Upper lobe of right lung (tissue), 1 donor: ENCODE measurements at regions not wholly inside any gene's neighbourhood (a gene's known extent, or its start where the extent isn't known, plus 50 kb on each side); places are given as distances from the start of the nearest gene placed in this dataset.

ENCODE experiments used
- ATAC-seq: fragments of 200-7000 bp; cut with Tn5 transposase; one replicate; pipeline ENCODE4 v1.9.1; 2020; ENCODE audit warnings: mild to moderate bottlenecking, moderate library complexity
- DNase-seq: peaks from one replicate; pipeline ENCODE4 v3.0.0-alpha.2; 2020
- H3K27ac ChIP-seq: fragments of 200-600 bp; one replicate; pipeline ENCODE4 v1.8.0; 2022
- H3K27me3 ChIP-seq: fragments of 200-600 bp; one replicate; pipeline ENCODE4 v1.8.0; 2022; ENCODE audit warnings: mild to moderate bottlenecking
- H3K36me3 ChIP-seq: fragments of 200-600 bp; one replicate; pipeline ENCODE4 v1.8.0; 2022
- H3K4me1 ChIP-seq: fragments of 200-600 bp; one replicate; pipeline ENCODE4 v1.8.0; 2022
- H3K4me3 ChIP-seq: fragments of 200-600 bp; one replicate; pipeline ENCODE4 v1.8.0; 2022; ENCODE audit warnings: mild to moderate bottlenecking
- H3K9me3 ChIP-seq: fragments of 200-600 bp; one replicate; pipeline ENCODE4 v1.8.0; 2022
- intact Hi-C: fragments of 100-400 bp; cut with DNase I; formaldehyde crosslinking; loops from one replicate; pipeline ENCODE4 v1.11.0; 2022
- TF ChIP-seq, protein P1 (sequence below): fragments of 200-600 bp; IDR thresholded peaks from one replicate; pipeline ENCODE4 v1.8.0; 2022; ENCODE audit warnings: antibody characterized with exemption
- donor health status: DM: no; HTN: yes; CAD: no; lungs with severe emphysema.

DNA sequence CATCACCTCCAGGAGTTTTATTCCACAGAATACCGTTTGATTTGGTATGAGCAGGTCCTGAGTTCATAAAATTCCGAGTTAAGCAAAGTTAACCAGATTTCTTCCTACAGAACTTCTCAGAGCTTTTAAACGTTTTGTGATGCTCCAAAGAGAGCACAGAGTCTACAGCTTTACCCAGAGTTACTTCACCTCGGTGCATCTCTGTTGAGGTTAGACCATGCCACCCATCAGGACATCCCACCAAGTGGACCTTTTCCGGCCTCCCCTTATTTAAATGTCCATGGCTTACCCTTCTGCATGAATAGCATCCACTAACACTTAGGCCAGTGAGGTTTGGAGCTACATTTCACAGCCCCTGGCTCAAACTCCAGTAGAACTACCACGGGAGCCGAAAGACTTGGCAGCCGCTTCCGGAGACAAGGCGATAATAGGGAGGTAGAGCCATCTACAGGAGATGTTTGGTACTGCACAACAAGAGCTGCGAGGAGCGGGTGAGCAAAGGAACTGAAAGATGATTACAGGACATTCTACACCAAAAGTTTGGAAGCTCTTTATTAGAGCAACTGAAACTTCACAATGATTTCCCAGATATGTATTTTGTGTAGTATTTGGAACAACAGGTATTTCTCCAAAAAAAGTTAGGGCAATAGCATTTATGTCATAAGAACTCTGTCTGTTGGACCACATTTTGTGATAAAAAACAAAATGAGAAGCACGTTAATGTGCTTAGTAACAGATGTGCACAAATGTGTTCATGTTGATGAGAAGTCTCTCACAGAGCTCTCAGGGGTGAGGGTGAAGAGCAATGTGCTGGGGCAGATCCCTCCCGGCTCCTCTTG, 174.7 kb downstream of the HERPUD2 start:
- ATAC-seq, result peak; percentile 97

GRCh38 chr7:35518767-35519166, 176.2 kb downstream of the HERPUD2 start:
- Histone ChIP-seq H3K27ac (no peak overlapping the region), H3K9me3 (no peaks in the 10 kb centered on the region), H3K27me3 (peaks cover 6% of the 10 kb centered on the region), H3K36me3 (no peaks in the 10 kb centered on the region), H3K4me3 (no peak overlapping the region), H3K4me1 (no peaks in the 10 kb centered on the region)
- TF ChIP-seq, protein P1, sequence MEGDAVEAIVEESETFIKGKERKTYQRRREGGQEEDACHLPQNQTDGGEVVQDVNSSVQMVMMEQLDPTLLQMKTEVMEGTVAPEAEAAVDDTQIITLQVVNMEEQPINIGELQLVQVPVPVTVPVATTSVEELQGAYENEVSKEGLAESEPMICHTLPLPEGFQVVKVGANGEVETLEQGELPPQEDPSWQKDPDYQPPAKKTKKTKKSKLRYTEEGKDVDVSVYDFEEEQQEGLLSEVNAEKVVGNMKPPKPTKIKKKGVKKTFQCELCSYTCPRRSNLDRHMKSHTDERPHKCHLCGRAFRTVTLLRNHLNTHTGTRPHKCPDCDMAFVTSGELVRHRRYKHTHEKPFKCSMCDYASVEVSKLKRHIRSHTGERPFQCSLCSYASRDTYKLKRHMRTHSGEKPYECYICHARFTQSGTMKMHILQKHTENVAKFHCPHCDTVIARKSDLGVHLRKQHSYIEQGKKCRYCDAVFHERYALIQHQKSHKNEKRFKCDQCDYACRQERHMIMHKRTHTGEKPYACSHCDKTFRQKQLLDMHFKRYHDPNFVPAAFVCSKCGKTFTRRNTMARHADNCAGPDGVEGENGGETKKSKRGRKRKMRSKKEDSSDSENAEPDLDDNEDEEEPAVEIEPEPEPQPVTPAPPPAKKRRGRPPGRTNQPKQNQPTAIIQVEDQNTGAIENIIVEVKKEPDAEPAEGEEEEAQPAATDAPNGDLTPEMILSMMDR, result no peak
- no peak for DNase-seq
- intact Hi-C loops, result no loop called here
- ATAC-seq, result no peak

More for the DNA sequence above, 174.7 kb downstream of the HERPUD2 start:
- Histone ChIP-seq H3K4me3 (no peak overlapping the region), H3K27me3 (peaks cover 6% of the 10 kb centered on the region), H3K4me1 (no peaks in the 10 kb centered on the region), H3K36me3 (no peaks in the 10 kb centered on the region), H3K9me3 (no peaks in the 10 kb centered on the region), H3K27ac (no peak overlapping the region)
- TF ChIP-seq, protein P1, result peak; percentile 81
- peak; percentile 73 for DNase-seq
- intact Hi-C loops, result no loop called here

- intact Hi-C loops, result no loop called here
- H3K4me3 ChIP-seq, result no peak overlapping the region
- ATAC-seq, result no peak
- H3K36me3 ChIP-seq, result no peaks in the 10 kb centered on the region
- DNase-seq, result no peak
- H3K9me3 ChIP-seq, result no peaks in the 10 kb centered on the region
- peaks cover 6% of the 10 kb centered on the region for H3K27me3 ChIP-seq
- TF ChIP-seq, protein P1, result no peak
- H3K4me1 ChIP-seq, result no peaks in the 10 kb centered on the region
- H3K27ac ChIP-seq, result no peak overlapping the region
These were observed 178.4 kb downstream of the HERPUD2 start for GRCh38 chr7:35516498-35516897.

- DNase-seq (no peak), ATAC-seq (no peak)
- Histone ChIP-seq H3K27me3 (no peaks in the 10 kb centered on the region), H3K27ac (no peak overlapping the region), H3K9me3 (no peaks in the 10 kb centered on the region), H3K4me3 (no peak overlapping the region), H3K4me1 (no peaks in the 10 kb centered on the region), H3K36me3 (no peaks in the 10 kb centered on the region)
- intact Hi-C loops, result no loop called here
- TF ChIP-seq, protein P1, result no peak
These were observed 181.1 kb downstream of the HERPUD2 start for GRCh38 chr7:35513828-35514227.

GRCh38 chr7:35513195-35513594, 181.7 kb downstream of the HERPUD2 start:
- ATAC-seq (no peak), DNase-seq (no peak)
- no peaks in the 10 kb centered on the region for H3K27me3 ChIP-seq

More at GRCh38 chr7:35513195-35513594, 181.7 kb downstream of the HERPUD2 start:
- TF ChIP-seq, protein P1, result no peak
- H3K9me3 ChIP-seq, result no peaks in the 10 kb centered on the region
- no peak overlapping the region for H3K27ac ChIP-seq
- H3K36me3 ChIP-seq, result no peaks in the 10 kb centered on the region
- intact Hi-C loops, result no loop called here
- H3K4me1 ChIP-seq, result no peaks in the 10 kb centered on the region
- H3K4me3 ChIP-seq, result no peak overlapping the region
